ENCODE measurements at regions not wholly inside any gene's neighbourhood (a gene's known extent, or its start where the extent isn't known, plus 50 kb on each side); places are given as distances from the start of the nearest gene placed in this dataset.

DNA sequence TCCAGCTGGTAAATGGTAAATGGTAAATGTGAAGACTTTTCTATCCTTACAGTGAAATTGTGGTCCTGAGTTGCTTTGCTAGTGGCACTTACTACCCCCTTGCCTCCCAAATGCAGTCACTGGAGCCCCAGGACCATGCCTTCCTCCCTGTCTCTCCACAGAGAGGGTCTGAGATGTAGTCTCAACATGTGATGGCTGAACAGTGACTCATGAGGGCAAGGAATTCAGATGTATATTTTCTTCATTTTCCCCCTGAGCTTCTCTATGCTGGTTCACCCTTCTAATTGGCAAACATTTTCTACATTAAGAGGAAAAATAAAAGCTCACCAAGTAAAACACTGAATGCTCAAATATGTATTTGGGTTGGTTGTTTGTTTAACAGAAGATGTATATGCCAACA lies 232.0 kb downstream of the SH3BP4 start:
- POLR2A ChIA-PET, result no interaction called here
- peak overlapping the region; percentile 34; the same call in 2 of the 3 replicates for H3K4me2 ChIP-seq

GRCh38 chr2:235187806-235188205 lies 236.0 kb downstream of the SH3BP4 start:
- no peak for TF ChIP-seq EHF (CRISPR knock-in tag; IDR thresholded peaks at IDR 0.05)
- TF ChIP-seq NFE2L2 (conservative IDR thresholded peaks at IDR 0.05; ENCODE audit: low read length), result no peak
- no peak for TF ChIP-seq ESRRA (IDR thresholded peaks at IDR 0.05; ENCODE audit: borderline replicate concordance, low read length)
- TF ChIP-seq, protein P1, sequence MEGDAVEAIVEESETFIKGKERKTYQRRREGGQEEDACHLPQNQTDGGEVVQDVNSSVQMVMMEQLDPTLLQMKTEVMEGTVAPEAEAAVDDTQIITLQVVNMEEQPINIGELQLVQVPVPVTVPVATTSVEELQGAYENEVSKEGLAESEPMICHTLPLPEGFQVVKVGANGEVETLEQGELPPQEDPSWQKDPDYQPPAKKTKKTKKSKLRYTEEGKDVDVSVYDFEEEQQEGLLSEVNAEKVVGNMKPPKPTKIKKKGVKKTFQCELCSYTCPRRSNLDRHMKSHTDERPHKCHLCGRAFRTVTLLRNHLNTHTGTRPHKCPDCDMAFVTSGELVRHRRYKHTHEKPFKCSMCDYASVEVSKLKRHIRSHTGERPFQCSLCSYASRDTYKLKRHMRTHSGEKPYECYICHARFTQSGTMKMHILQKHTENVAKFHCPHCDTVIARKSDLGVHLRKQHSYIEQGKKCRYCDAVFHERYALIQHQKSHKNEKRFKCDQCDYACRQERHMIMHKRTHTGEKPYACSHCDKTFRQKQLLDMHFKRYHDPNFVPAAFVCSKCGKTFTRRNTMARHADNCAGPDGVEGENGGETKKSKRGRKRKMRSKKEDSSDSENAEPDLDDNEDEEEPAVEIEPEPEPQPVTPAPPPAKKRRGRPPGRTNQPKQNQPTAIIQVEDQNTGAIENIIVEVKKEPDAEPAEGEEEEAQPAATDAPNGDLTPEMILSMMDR (IDR thresholded peaks at IDR 0.05), result no peak
- TF ChIP-seq HES2 (IDR thresholded peaks at IDR 0.05), result no peak
- ATAC-seq, result no peak
- CTCF ChIA-PET, result interaction anchor here (0.9 kb wide), 1 partner anchor 27 kb away, joined by 5 read pairs; no protein-coding TSS in a partner anchor
- POLR2A ChIA-PET, result no interaction called here
- Histone ChIP-seq H3K4me3 (no peak overlapping the region), H3K9me3 (0 out of 3 replicates have a peak, but pooled peaks cover 3% of the 10 kb centered on the region), H3K27ac (no peak overlapping the region), H3K4me2 (no peak overlapping the region), H3K4me1 (peaks cover 20% of the 10 kb centered on the region)
- WGBS (ENCODE audit: missing lambda C conversion rate), result 76% methylated on average over 8 of the region's 8 CpGs
- FAIRE-seq, result no peak
- DNase-seq (ENCODE audit: low read depth in 1 of 2, low spot score in 1 of 2), result no peak

More for the DNA sequence above, 232.0 kb downstream of the SH3BP4 start:
- DNase-seq (ENCODE audit: low read depth in 1 of 2, low spot score in 1 of 2) (no peak), ATAC-seq (peak in 1 of 2 experiments; percentile 22; a peak in 1 of 6 replicates), FAIRE-seq (no peak)
- CTCF ChIA-PET, result interaction anchor here (0.7 kb wide), 1 partner anchor 21 kb away, joined by 3 read pairs; no protein-coding TSS in a partner anchor
- TF ChIP-seq KDM5A (IDR thresholded peaks at IDR 0.05) (no peak), CBX2 (IDR thresholded peaks at IDR 0.05; ENCODE audit: borderline replicate concordance, low read depth) (no peak)
- 0 out of 3 replicates have a peak, but pooled peaks cover 3% of the 10 kb centered on the region for H3K9me3 ChIP-seq
- H3K27ac ChIP-seq, result peak overlapping the region; percentile 9; a peak in 1 of 6 replicates
- peaks cover 14% of the 10 kb centered on the region for H3K4me1 ChIP-seq
- H3K4me3 ChIP-seq, result no peak overlapping the region

GRCh38 chr2:235191486-235191885 lies 239.7 kb downstream of the SH3BP4 start:
- no peak for FAIRE-seq
- no peak for ATAC-seq
- Histone ChIP-seq H3K4me3 (no peak overlapping the region), H3K4me2 (no peak overlapping the region), H3K27ac (peak overlapping the region in 1 of 2 experiments; percentile 14; a peak in 1 of 6 replicates), H3K4me1 (peaks cover 8% of the 10 kb centered on the region; the same call in 2 of the 3 replicates), H3K9me3 (0 out of 3 replicates have a peak, but pooled peaks cover 3% of the 10 kb centered on the region)
- 75% methylated on average over 15 of the region's 15 CpGs for WGBS (ENCODE audit: missing lambda C conversion rate)
- TF ChIP-seq TFCP2L1 (CRISPR knock-in tag; IDR thresholded peaks at IDR 0.05), result no peak
- no peak for TF ChIP-seq ZC3H11A (IDR thresholded peaks at IDR 0.05)
- no peak for TF ChIP-seq MAFK (IDR thresholded peaks at IDR 0.05; ENCODE audit: partially characterized antibody)
- DNase-seq (ENCODE audit: low read depth in 1 of 2, low spot score in 1 of 2), result no peak
- CTCF ChIA-PET, result interaction anchor here (0.9 to 1.5 kb wide), 2 partner anchors 10 to 306 kb away, joined by 3 to 4 read pairs; no protein-coding TSS in a partner anchor
- POLR2A ChIA-PET, result no interaction called here

DNA sequence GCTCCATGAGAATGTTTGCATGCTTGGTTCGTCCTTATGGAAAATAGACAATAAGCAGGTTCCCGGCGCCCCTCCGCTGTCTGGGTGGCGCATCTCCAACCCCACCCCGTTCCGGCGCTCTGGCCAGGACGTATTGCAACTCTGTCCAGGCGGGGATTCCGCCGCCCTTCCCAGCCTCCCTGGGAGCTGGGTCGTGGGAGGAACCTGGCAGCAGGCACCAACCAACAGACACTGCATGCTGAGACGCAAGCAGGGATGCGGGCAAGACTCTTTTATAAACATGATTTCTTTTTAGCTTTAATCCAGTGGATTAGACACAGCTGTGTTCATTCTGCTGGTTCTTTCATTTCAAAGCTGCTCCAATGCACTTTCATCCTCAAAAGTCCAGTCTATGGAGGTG lies 240.2 kb downstream of the SH3BP4 start:
- 85% methylated on average over 15 of the region's 15 CpGs for WGBS (ENCODE audit: missing lambda C conversion rate)
- DNase-seq (ENCODE audit: low read depth in 1 of 2, low spot score in 1 of 2) (no peak), ATAC-seq (no peak), FAIRE-seq (no peak)
- peaks cover 8% of the 10 kb centered on the region; the same call in 2 of the 3 replicates for H3K4me1 ChIP-seq
- 0 out of 3 replicates have a peak, but pooled peaks cover 3% of the 10 kb centered on the region for H3K9me3 ChIP-seq
- no peak overlapping the region for H3K27ac ChIP-seq
- CTCF ChIA-PET, result interaction anchor here (0.9 to 1.5 kb wide), 2 partner anchors 10 to 306 kb away, joined by 3 to 4 read pairs; no protein-coding TSS in a partner anchor
- POLR2A ChIA-PET, result no interaction called here
- no peak for TF ChIP-seq PBX3 (IDR thresholded peaks at IDR 0.05)
- no peak overlapping the region for H3K4me3 ChIP-seq
- H3K4me2 ChIP-seq, result no peak overlapping the region

DNA sequence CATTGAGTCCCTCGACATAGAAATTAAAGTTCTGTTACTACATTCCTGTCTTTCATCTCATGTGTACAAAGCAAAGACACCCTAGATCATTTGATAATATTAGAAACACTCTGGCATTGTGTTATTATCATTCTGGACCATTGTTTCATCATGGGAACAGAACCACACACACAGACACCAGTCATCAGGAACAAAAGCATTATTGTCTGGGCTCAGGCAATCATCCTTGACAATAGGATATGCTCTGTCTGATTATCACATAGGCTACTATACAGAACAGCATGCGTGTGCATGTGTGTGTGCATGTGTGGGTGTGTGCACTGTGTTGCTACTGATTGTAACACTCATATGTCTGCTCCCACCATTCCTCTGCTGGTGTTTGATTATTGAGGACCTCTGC lies 242.5 kb downstream of the SH3BP4 start:
- DNase-seq (ENCODE audit: low read depth in 1 of 2, low spot score in 1 of 2), result no peak
- ChIA-PET POLR2A (no interaction called here), CTCF (interaction anchor here (1.5 kb wide), 1 partner anchor 58 kb away, joined by 5 read pairs; no protein-coding TSS in a partner anchor)
- Histone ChIP-seq H3K4me1 (peaks cover under 1% of the 10 kb centered on the region; the same call in 2 of the 3 replicates), H3K9me3 (no peaks in the 10 kb centered on the region), H3K4me3 (no peak overlapping the region), H3K27ac (no peak overlapping the region), H3K4me2 (no peak overlapping the region)
- no peak for FAIRE-seq
- no peak for ATAC-seq
- TF ChIP-seq HOXA7 (CRISPR knock-in tag; IDR thresholded peaks at IDR 0.05), result no peak
- no peak for TF ChIP-seq EHF (CRISPR knock-in tag; IDR thresholded peaks at IDR 0.05)
- TF ChIP-seq HOXB5 (CRISPR knock-in tag; IDR thresholded peaks at IDR 0.05), result no peak
- no peak for TF ChIP-seq CBX2 (IDR thresholded peaks at IDR 0.05; ENCODE audit: borderline replicate concordance, low read depth)
- no peak for TF ChIP-seq CEBPB (IDR thresholded peaks at IDR 0.05)
- WGBS (ENCODE audit: missing lambda C conversion rate), result 61% methylated on average over 2 of the region's 2 CpGs
